ENCODE measurements at regions not wholly inside any gene's neighbourhood (a gene's known extent, or its start where the extent isn't known, plus 50 kb on each side); places are given as distances from the start of the nearest gene placed in this dataset.
"Not testable (repeated sequence)": the region's sequence is repeated elsewhere in the genome, so short reads cannot be mapped to it uniquely, and the experiment has no call there.

- Mint-ChIP-seq H3K9me3 (peaks cover 12% of the 10 kb centered on the region), H3K27ac (no peak overlapping the region), H3K27me3 (no peaks in the 10 kb centered on the region), H3K36me3 (no peaks in the 10 kb centered on the region), H3K4me3 (no peak overlapping the region), H3K4me1 (no peaks in the 10 kb centered on the region)
- ATAC-seq = no peak
These were observed 231.9 kb upstream of the LRTM1 start for GRCh38 chr3:55159711-55160110.

GRCh38 chr3:55159016-55159415 lies 231.2 kb upstream of the LRTM1 start:
- Mint-ChIP-seq H3K4me3 (no peak overlapping the region), H3K9me3 (peaks cover 12% of the 10 kb centered on the region), H3K27ac (no peak overlapping the region), H3K36me3 (no peaks in the 10 kb centered on the region), H3K27me3 (no peaks in the 10 kb centered on the region), H3K4me1 (no peaks in the 10 kb centered on the region)
- no peak for ATAC-seq

GRCh38 chr3:55158345-55158744 lies 230.5 kb upstream of the LRTM1 start:
- Mint-ChIP-seq H3K27ac (no peak overlapping the region), H3K4me1 (no peaks in the 10 kb centered on the region), H3K36me3 (no peaks in the 10 kb centered on the region), H3K9me3 (peaks cover 10% of the 10 kb centered on the region), H3K4me3 (no peak overlapping the region), H3K27me3 (no peaks in the 10 kb centered on the region)
- ATAC-seq = no peak

- Mint-ChIP-seq H3K9me3 (peaks cover 7% of the 10 kb centered on the region), H3K27ac (no peak overlapping the region), H3K27me3 (no peaks in the 10 kb centered on the region), H3K36me3 (no peaks in the 10 kb centered on the region), H3K4me3 (no peak overlapping the region), H3K4me1 (no peaks in the 10 kb centered on the region)
- no peak for ATAC-seq
These were observed 229.9 kb upstream of the LRTM1 start for GRCh38 chr3:55157731-55158130.

- Mint-ChIP-seq H3K36me3 (no peaks in the 10 kb centered on the region), H3K4me1 (no peaks in the 10 kb centered on the region), H3K9me3 (peaks cover 6% of the 10 kb centered on the region), H3K27me3 (no peaks in the 10 kb centered on the region), H3K27ac (no peak overlapping the region), H3K4me3 (no peak overlapping the region)
- no peak for ATAC-seq
These were observed 229.2 kb upstream of the LRTM1 start for GRCh38 chr3:55156851-55157650.

- no peaks in the 10 kb centered on the region for H3K4me1 Mint-ChIP-seq
- no peak overlapping the region for H3K4me3 Mint-ChIP-seq
- H3K27ac Mint-ChIP-seq = no peak overlapping the region
- no peaks in the 10 kb centered on the region for H3K36me3 Mint-ChIP-seq
- no peaks in the 10 kb centered on the region for H3K27me3 Mint-ChIP-seq
- ATAC-seq = no peak
- no peaks in the 10 kb centered on the region for H3K9me3 Mint-ChIP-seq
These were observed 220.2 kb upstream of the LRTM1 start for GRCh38 chr3:55147856-55148720.

DNA sequence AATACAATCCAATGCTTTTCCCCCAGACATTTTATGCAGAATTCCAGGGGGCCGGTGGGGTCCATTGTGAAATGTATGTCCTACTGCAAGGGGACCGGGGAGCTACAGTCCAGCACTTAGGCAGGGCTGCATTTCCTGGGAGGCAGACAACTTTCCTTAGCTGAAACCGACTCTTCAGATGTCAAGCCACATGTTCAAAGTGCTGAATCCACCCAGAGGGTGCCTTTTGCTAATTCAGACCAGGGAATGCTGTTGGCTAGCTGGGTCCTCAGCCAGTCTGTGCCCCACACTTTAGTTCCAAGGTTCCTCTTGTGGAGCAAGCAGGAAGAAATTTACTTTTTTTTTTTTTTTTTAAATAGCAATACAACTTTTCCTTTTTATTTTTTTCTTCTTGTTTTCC lies 219.5 kb upstream of the LRTM1 start:
- ATAC-seq = no peak
- Mint-ChIP-seq H3K9me3 (no peaks in the 10 kb centered on the region), H3K36me3 (no peaks in the 10 kb centered on the region), H3K4me3 (no peak overlapping the region), H3K27me3 (no peaks in the 10 kb centered on the region), H3K4me1 (no peaks in the 10 kb centered on the region), H3K27ac (no peak overlapping the region)

GRCh38 chr3:55146216-55146615 lies 218.4 kb upstream of the LRTM1 start:
- Mint-ChIP-seq H3K9me3 (no peaks in the 10 kb centered on the region), H3K36me3 (no peaks in the 10 kb centered on the region), H3K4me3 (no peak overlapping the region), H3K27ac (no peak overlapping the region), H3K4me1 (no peaks in the 10 kb centered on the region), H3K27me3 (no peaks in the 10 kb centered on the region)
- no peak for ATAC-seq

DNA sequence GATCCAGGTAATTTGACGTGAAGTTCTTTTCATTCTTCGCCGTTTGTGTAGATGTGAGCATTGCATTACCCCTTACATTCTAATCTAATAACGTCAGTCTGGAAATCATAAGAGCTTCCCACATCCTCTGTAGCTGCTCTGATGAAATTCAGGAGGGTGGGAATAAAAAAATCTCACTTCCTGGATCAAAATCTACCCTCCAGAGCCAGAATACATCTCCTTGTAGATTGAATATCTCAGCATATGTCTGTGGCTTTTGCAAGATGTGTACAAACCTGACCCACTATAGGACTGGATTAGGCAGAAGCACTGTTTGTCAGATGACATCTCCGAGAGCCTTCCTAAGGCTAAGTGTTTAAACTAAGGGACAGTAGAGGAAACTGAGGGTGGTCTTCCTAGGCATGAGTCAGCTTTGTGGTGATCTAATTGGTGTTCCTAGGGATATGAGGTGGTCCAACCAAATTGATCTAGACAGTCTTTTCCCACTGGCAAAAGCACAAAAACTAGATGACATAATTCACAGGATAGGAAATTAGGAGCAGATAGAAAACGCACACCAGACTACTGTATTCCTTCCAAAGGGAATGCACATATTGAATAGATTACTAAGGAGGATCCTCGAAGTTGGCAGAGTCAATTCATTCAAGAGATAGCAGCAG lies 216.3 kb upstream of the LRTM1 start:
- H3K27me3 Mint-ChIP-seq = no peaks in the 10 kb centered on the region
- ATAC-seq = no peak
- H3K4me3 Mint-ChIP-seq = no peak overlapping the region
- H3K9me3 Mint-ChIP-seq = no peaks in the 10 kb centered on the region
- no peaks in the 10 kb centered on the region for H3K4me1 Mint-ChIP-seq
- H3K36me3 Mint-ChIP-seq = no peaks in the 10 kb centered on the region
- H3K27ac Mint-ChIP-seq = no peak overlapping the region

DNA sequence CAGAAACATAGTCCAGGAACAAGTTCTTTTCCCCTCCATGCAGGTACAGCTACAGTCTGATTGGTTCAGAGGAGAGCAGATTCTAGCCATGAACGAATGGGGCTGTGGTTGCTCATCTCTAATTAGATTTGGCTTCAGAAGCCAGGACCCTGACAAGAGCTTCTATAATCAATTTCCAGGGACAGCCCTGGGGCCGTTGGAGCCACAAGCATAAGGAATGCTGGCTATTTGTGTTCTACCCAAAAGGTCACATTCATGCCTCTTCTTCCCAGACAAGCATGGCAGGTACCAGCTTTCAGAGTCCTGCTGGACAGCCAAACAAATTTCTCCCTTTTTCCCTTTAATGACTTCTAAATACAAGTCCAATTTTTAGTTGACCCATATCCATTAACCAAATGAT lies 215.5 kb upstream of the LRTM1 start:
- H3K36me3 Mint-ChIP-seq = no peaks in the 10 kb centered on the region
- no peaks in the 10 kb centered on the region for H3K9me3 Mint-ChIP-seq
- H3K4me1 Mint-ChIP-seq = no peaks in the 10 kb centered on the region
- no peak overlapping the region for H3K27ac Mint-ChIP-seq
- H3K27me3 Mint-ChIP-seq = no peaks in the 10 kb centered on the region
- no peak for ATAC-seq
- no peak overlapping the region for H3K4me3 Mint-ChIP-seq

DNA sequence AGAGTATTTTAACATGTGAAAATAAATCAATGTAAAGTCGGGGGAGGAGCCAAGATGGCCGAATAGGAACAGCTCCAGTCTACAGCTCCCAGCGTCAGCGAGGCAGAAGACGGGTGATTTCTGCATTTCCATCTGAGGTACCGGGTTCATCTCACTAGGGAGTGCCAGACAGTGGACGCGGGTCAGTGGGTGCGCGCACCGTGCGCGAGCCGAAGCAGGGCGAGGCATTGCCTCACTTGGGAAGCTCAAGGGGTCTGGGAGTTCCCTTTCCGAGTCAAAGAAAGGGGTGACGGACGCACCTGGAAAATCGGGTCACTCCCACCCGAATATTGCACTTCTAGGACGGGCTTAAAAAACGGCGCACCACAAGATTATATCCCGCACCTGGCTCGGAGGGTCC lies 208.4 kb upstream of the LRTM1 start:
- not testable (repeated sequence) for H3K27me3 Mint-ChIP-seq, H3K9me3 Mint-ChIP-seq, H3K36me3 Mint-ChIP-seq, H3K27ac Mint-ChIP-seq, ATAC-seq, H3K4me3 Mint-ChIP-seq, H3K4me1 Mint-ChIP-seq

DNA sequence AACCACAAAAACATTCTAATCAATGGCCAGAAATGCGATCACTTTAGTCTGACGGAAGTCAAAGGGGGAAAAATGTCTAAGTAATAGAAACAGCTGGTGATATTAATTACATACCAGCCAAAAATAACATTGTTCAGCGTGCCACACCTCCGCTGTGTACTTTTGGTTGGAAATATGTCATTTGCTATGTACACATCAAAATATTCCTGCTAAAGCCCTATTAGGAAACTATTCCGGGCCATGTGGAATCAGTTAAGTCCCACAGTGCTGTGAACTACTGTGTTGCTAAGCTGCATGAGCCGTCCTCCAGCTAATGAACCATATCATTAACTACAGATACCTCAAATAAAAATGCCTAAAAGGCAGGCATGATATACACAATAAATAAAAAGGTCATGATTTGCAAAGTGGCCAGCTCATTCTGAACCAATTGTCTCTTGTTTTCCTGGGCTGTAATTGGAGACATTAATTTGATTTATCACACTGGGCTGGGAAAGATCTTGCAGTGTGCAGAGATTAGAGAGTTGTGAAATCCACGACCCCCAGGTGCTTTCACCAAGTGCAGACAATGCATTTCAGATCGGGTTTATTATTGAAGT lies 200.5 kb upstream of the LRTM1 start:
- H3K4me3 Mint-ChIP-seq = no peak overlapping the region

DNA sequence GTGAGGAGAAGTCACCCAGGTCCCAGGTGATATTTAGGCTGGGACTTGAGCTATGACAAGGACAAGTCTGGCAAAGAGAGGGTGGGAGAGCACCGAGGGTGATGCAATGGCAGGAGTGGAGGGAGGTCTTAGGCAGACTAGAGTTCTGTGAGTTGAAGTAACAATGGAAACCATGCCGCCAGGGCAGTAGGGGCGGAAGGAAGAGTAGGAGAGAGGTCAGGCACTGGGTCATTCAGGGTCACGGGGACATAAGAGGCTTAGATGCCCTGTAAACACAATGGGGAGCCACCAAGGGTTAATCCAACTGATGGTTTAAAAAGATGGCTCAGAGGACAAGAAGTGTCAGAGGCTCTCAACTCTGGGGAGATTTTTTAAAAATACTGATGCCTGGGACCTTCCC lies 199.7 kb upstream of the LRTM1 start:
- no peak for ATAC-seq

More for the DNA sequence above, 200.5 kb upstream of the LRTM1 start:
- H3K9me3 Mint-ChIP-seq = peaks cover 3% of the 10 kb centered on the region
- H3K36me3 Mint-ChIP-seq = no peaks in the 10 kb centered on the region
- no peaks in the 10 kb centered on the region for H3K4me1 Mint-ChIP-seq
- H3K27ac Mint-ChIP-seq = no peak overlapping the region
- ATAC-seq = no peak
- no peaks in the 10 kb centered on the region for H3K27me3 Mint-ChIP-seq

DNA sequence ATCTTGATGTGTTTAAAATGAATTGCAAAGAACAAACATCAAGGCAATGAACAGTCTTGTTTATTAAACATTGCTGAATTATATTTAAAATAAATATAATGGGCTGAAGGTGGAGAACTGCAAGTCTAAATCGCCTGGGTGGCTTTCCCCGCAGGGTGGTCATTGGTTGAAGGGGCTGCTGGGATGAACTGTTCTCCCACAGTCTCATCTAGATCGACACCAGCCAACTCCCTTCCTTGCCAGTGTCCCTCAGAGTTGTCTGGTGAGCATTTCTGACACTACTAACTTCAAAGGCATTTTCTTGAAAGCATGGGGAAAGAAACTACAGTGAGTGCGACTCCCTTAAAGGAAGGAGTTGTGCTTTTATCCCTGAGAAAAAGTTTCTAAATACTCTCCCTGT lies 196.5 kb upstream of the LRTM1 start:
- Mint-ChIP-seq H3K4me3 (no peak overlapping the region), H3K27me3 (no peaks in the 10 kb centered on the region), H3K9me3 (peaks cover 3% of the 10 kb centered on the region), H3K4me1 (no peaks in the 10 kb centered on the region), H3K27ac (no peak overlapping the region), H3K36me3 (no peaks in the 10 kb centered on the region)
- no peak for ATAC-seq

More for the DNA sequence above, 199.7 kb upstream of the LRTM1 start:
- H3K9me3 Mint-ChIP-seq = peaks cover 3% of the 10 kb centered on the region
- no peak overlapping the region for H3K4me3 Mint-ChIP-seq
- H3K27ac Mint-ChIP-seq = no peak overlapping the region
- H3K27me3 Mint-ChIP-seq = no peaks in the 10 kb centered on the region
- no peaks in the 10 kb centered on the region for H3K4me1 Mint-ChIP-seq
- H3K36me3 Mint-ChIP-seq = no peaks in the 10 kb centered on the region
